Astrocyte of the spinal cord (primary cell): ENCODE measurements at regions not wholly inside any gene's neighbourhood (a gene's known extent, or its start where the extent isn't known, plus 50 kb on each side); places are given as distances from the start of the nearest gene placed in this dataset.

Experiments used
- DNase-seq: peaks from one replicate; pipeline ENCODE4 v3.0.0; 2011; ENCODE audit warnings: low read depth, low spot score
- H3K4me3 ChIP-seq: 2 replicates; pipeline ENCODE4 v1.5.1; 2011; ENCODE audit warnings: low read depth, mild to moderate bottlenecking, low read length, moderate library complexity
- in situ Hi-C: cut with HindIII; loops from 2 replicates; pipeline ENCODE4 v1.10.0; 2017; ENCODE audit warnings: low sequenced_read_pairs
- TF ChIP-seq, protein P1 (sequence below): IDR thresholded peaks from 2 replicates; pipeline ENCODE4 v1.5.1; 2012; ENCODE audit warnings: low read depth, mild to moderate bottlenecking, low read length, inconsistent platforms

DNA sequence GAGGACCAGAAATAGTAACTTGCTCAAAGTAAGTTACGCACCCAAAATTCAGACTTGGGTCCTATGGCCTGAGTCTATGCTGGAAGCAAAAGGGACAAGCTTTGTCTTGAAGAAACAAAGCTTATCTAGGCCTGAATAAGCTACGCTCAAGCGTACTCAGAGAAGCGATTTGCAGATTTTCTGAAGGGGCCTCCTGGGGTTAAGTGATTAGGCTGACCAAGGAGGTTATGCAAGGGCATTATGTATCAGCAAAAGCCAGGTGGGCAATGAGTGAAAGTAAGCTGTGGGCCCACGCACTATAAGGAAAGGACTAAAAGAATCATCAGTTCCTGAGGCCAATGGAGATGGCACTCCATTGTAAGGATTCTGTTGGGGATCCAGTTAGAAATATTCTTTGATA lies 122.1 kb downstream of the SNX18 start:
- no peak overlapping the region for H3K4me3 ChIP-seq
- in situ Hi-C loops, result no loop called here
- DNase-seq, result no peak
- TF ChIP-seq, protein P1, sequence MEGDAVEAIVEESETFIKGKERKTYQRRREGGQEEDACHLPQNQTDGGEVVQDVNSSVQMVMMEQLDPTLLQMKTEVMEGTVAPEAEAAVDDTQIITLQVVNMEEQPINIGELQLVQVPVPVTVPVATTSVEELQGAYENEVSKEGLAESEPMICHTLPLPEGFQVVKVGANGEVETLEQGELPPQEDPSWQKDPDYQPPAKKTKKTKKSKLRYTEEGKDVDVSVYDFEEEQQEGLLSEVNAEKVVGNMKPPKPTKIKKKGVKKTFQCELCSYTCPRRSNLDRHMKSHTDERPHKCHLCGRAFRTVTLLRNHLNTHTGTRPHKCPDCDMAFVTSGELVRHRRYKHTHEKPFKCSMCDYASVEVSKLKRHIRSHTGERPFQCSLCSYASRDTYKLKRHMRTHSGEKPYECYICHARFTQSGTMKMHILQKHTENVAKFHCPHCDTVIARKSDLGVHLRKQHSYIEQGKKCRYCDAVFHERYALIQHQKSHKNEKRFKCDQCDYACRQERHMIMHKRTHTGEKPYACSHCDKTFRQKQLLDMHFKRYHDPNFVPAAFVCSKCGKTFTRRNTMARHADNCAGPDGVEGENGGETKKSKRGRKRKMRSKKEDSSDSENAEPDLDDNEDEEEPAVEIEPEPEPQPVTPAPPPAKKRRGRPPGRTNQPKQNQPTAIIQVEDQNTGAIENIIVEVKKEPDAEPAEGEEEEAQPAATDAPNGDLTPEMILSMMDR, result no peak

- DNase-seq, result no peak
- TF ChIP-seq, protein P1, result no peak
- in situ Hi-C loops, result no loop called here
- no peak overlapping the region for H3K4me3 ChIP-seq
Measured at GRCh38 chr5:54638106-54638505, 120.5 kb downstream of the SNX18 start.

GRCh38 chr5:54637654-54638053 lies 120.1 kb downstream of the SNX18 start:
- in situ Hi-C loops, result no loop called here
- DNase-seq, result peak; percentile 31
- H3K4me3 ChIP-seq, result no peak overlapping the region
- TF ChIP-seq, protein P1, result no peak

DNA sequence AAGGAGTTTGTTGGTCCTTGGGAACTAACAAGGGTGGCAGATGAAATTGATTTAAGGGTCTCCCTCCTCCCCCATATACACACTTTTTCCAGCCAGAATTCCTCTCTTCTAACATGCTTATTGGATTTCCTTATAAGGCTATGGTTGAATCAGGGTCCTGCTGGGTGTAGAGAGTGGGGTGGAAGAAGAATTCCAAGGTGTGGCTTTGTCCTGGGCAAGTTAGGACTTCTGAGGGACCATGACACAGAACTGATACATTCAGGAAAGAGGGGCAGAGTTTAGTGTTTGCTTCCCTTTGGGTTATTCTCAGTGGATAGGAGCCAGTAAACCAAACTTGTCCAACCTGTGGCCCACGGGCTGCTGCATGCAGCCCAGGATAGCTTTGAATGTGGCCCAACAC lies 116.5 kb downstream of the SNX18 start:
- DNase-seq, result no peak
- in situ Hi-C loops, result no loop called here
- H3K4me3 ChIP-seq, result no peak overlapping the region
- TF ChIP-seq, protein P1, result no peak

- in situ Hi-C loops, result no loop called here
- TF ChIP-seq, protein P1, result no peak
- no peak overlapping the region for H3K4me3 ChIP-seq
- DNase-seq, result no peak
Measured at GRCh38 chr5:54632131-54632701, 114.7 kb downstream of the SNX18 start.

DNA sequence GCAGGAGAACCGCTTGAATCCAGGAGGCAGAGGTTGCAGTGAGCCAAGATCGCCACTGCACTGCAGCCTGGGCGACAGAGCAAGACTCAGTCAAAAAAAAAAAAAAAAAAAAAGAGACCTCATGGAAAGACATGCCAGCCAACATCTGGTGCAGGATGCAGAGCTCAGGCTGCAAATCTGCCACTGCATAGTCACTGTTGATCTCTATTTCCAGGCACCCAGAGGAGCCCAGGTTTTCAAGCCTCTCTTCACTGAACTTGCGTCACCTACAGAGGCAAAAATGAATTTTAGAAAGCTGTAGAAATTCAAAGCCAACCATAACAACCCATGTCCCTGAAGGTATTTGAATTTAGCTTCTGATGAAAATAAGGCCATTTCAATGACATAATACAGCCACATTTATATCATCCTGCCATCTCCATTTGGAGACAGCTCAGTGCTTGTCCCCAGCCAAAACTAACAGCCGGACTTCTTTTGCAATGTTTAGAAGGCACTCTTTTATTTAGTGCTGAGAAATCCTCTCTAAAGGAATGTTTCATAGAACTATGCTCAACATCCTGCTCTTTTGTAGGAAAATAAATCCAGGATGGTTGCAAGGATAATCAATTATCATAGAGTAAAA lies 113.3 kb downstream of the SNX18 start:
- in situ Hi-C loops, result no loop called here
- no peak overlapping the region for H3K4me3 ChIP-seq
- no peak for DNase-seq
- TF ChIP-seq, protein P1, result no peak
